ENCODE measurements at regions not wholly inside any gene's neighbourhood (a gene's known extent, or its start where the extent isn't known, plus 50 kb on each side); places are given as distances from the start of the nearest gene placed in this dataset.

DNA sequence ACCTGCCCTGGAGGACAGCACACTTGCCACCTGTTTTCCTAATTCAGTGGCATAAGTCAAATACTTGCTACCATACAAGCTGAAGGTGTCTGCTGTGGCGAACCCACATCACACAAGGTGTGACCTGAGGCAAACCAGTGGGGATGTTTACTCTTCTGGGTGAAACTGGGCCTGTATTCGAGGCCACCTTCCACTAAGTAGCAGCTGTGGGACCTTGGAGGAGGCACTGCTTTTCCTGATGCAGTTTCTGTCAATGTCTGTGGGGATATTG, 927.4 kb downstream of the BRD1 start:
- Histone ChIP-seq H4K91ac (ENCODE audit: low read depth, low read length, poor library complexity) (no peak overlapping the region), H3K27ac (replicated peaks; ENCODE audit: low read length) (no peak overlapping the region), H3K4ac (ENCODE audit: low read length) (no peak overlapping the region), H2BK5ac (ENCODE audit: low read length) (peak overlapping the region; percentile 42), H4K8ac (ENCODE audit: low read depth, low read length) (no peak overlapping the region), H2AFZ (ENCODE audit: low read length) (no peak overlapping the region), H3K9me3 (replicated peaks in 1 of 2; ENCODE audit: control insufficient read depth in 2 of 2, insufficient read depth in 1 of 2, low read depth in 1 of 2, low read length in 2 of 2) (no peaks in the 10 kb centered on the region), H3K4me2 (ENCODE audit: insufficient read depth, low read length, poor library complexity, severe bottlenecking) (no peak overlapping the region), H3K4me1 (ENCODE audit: control insufficient read depth in 2 of 2, insufficient read depth in 1 of 2, low read depth in 1 of 2, low read length in 2 of 2) (no peaks in the 10 kb centered on the region), H3K18ac (ENCODE audit: low read length) (no peak overlapping the region), H3K23ac (ENCODE audit: low read depth, low read length, poor library complexity) (no peak overlapping the region), H2BK12ac (ENCODE audit: low read length) (no peak overlapping the region), H3K79me1 (ENCODE audit: low read depth, low read length) (no peaks in the 10 kb centered on the region), H3K14ac (ENCODE audit: low read length) (no peak overlapping the region), H2BK120ac (ENCODE audit: low read depth, low read length) (no peak overlapping the region), H3K27me3 (ENCODE audit: control insufficient read depth in 3 of 3, insufficient read depth in 3 of 3, low read depth in 1 of 3, low read length in 3 of 3) (no peaks in the 10 kb centered on the region), H2AK5ac (ENCODE audit: low read depth, low read length) (no peak overlapping the region), H3K4me3 (ENCODE audit: low read length in 2 of 2) (no peak overlapping the region), H3K9ac (ENCODE audit: low read depth, low read length, poor library complexity) (no peak overlapping the region), H3K36me3 (replicated peaks in 1 of 2; ENCODE audit: control insufficient read depth in 2 of 2, insufficient read depth in 2 of 2, low read length in 2 of 2) (no peaks in the 10 kb centered on the region), H2BK15ac (ENCODE audit: low read length) (no peak overlapping the region)
- DNase-seq (ENCODE audit: low spot score): no peak
- WGBS, 2 donors (ENCODE audit: extremely low coverage in 2 of 2, insufficient read length in 2 of 2, insufficient replicate concordance in 1 of 2): no CpG with 5 or more reads among the region's 2 CpGs

DNA sequence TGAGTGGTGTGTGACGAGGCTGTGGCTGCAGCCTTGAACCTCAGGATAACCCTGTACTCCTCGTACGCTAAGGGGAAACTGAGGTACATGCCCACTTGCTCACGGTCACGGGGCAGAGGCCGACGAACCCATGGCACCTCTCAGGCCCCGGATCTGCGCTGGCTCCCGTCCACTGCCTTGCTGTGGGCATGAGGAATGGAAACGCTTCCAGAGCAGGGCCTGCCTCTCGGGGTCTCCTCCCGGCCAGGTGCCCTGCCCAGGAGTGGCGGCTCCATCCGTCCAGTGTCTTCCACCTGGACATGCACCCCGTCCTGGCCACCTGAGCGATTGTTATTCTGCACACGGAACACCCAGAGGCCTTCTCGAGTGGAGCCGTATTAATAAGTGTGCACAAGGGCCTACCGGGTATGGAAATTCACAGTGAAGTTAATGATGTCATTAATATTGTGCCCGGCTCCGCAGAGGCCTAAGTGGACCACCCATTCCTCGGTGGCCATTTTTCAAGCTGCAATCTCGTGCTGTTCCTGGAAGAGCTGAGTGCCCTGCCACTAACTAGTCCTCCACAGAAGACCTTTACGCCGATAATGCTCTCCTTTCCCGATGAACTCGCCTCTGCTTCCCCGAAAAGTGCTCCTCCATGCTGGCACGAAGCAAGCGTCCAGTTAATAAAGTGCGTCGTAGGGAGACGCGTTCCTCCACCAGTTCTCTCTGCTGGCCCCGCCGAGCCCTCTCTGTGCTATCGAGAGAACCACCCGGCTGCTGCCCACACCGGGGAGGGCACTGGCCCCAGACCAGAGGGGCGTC, 927.9 kb downstream of the BRD1 start:
- no peak overlapping the region for H2BK15ac ChIP-seq (ENCODE audit: low read length)
- no peak overlapping the region for H3K4ac ChIP-seq (ENCODE audit: low read length)
- no peaks in the 10 kb centered on the region for H3K9me3 ChIP-seq (replicated peaks in 1 of 2; ENCODE audit: control insufficient read depth in 2 of 2, insufficient read depth in 1 of 2, low read depth in 1 of 2, low read length in 2 of 2)
- H3K4me1 ChIP-seq (ENCODE audit: control insufficient read depth in 2 of 2, insufficient read depth in 1 of 2, low read depth in 1 of 2, low read length in 2 of 2): no peaks in the 10 kb centered on the region
- H2BK12ac ChIP-seq (ENCODE audit: low read length): no peak overlapping the region
- peak overlapping the region; percentile 2 for H3K9ac ChIP-seq (ENCODE audit: low read depth, low read length, poor library complexity)
- no peak overlapping the region for H3K14ac ChIP-seq (ENCODE audit: low read length)
- no peak overlapping the region for H2AK5ac ChIP-seq (ENCODE audit: low read depth, low read length)
- no peak for DNase-seq (ENCODE audit: low spot score)
- no peaks in the 10 kb centered on the region for H3K27me3 ChIP-seq (ENCODE audit: control insufficient read depth in 3 of 3, insufficient read depth in 3 of 3, low read depth in 1 of 3, low read length in 3 of 3)
- H3K79me1 ChIP-seq (ENCODE audit: low read depth, low read length): no peaks in the 10 kb centered on the region
- H3K36me3 ChIP-seq (replicated peaks in 1 of 2; ENCODE audit: control insufficient read depth in 2 of 2, insufficient read depth in 2 of 2, low read length in 2 of 2): no peaks in the 10 kb centered on the region
- H3K27ac ChIP-seq (replicated peaks; ENCODE audit: low read length): no peak overlapping the region
- H2BK5ac ChIP-seq (ENCODE audit: low read length): peak overlapping the region; percentile 42
- H3K18ac ChIP-seq (ENCODE audit: low read length): peak overlapping the region; percentile 11
- no peak overlapping the region for H3K4me2 ChIP-seq (ENCODE audit: insufficient read depth, low read length, poor library complexity, severe bottlenecking)
- H2AFZ ChIP-seq (ENCODE audit: low read length): no peak overlapping the region
- no CpG with 5 or more reads among the region's 42 CpGs for WGBS, 2 donors (ENCODE audit: extremely low coverage in 2 of 2, insufficient read length in 2 of 2, insufficient replicate concordance in 1 of 2)
- no peak overlapping the region for H4K91ac ChIP-seq (ENCODE audit: low read depth, low read length, poor library complexity)
- no peak overlapping the region for H2BK120ac ChIP-seq (ENCODE audit: low read depth, low read length)
- H3K23ac ChIP-seq (ENCODE audit: low read depth, low read length, poor library complexity): no peak overlapping the region
- no peak overlapping the region for H3K4me3 ChIP-seq (ENCODE audit: low read length in 2 of 2)
- no peak overlapping the region for H4K8ac ChIP-seq (ENCODE audit: low read depth, low read length)

DNA sequence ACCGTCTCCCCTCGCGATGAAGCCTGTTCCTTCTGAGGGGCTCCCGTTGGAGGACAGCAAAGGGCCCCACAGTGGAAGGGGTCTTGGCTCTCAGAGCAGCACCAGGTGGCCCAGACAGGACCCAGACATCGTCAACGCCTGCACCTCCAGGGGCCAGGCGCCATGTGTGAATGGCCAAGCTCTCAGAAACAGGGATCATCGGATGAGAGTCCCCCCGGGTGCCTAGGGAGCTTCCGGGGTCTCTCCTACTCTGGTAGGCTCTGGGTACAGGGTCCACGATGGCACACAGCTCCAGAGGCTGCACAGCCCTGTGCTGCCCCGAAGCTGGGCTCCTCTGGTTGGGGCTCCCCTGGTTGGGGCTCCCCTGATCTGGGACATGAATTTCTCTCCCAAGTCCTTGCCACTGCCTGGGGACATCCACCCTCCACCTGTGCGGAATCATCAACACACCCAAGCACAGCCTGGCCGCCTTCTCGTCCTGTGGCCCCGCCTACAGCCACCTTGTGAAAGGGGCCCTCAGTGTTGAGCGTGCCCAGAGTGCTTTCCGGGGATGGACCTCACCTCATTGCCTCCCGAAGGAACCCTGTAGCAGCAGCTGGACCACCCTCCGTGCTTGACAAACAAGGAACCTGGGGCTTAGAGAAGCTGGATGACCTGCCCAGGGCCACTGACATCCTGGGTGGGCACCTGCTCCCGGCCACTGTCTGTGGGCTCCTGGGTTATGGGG, 929.0 kb downstream of the BRD1 start:
- no peak overlapping the region for H3K4ac ChIP-seq (ENCODE audit: low read length)
- H3K14ac ChIP-seq (ENCODE audit: low read length): no peak overlapping the region
- DNase-seq (ENCODE audit: low spot score): no peak
- H2BK120ac ChIP-seq (ENCODE audit: low read depth, low read length): no peak overlapping the region
- H2BK15ac ChIP-seq (ENCODE audit: low read length): peak overlapping the region; percentile 9
- H2AK5ac ChIP-seq (ENCODE audit: low read depth, low read length): no peak overlapping the region
- H4K91ac ChIP-seq (ENCODE audit: low read depth, low read length, poor library complexity): no peak overlapping the region
- H4K8ac ChIP-seq (ENCODE audit: low read depth, low read length): no peak overlapping the region
- no peaks in the 10 kb centered on the region for H3K36me3 ChIP-seq (replicated peaks in 1 of 2; ENCODE audit: control insufficient read depth in 2 of 2, insufficient read depth in 2 of 2, low read length in 2 of 2)
- H3K9me3 ChIP-seq (replicated peaks in 1 of 2; ENCODE audit: control insufficient read depth in 2 of 2, insufficient read depth in 1 of 2, low read depth in 1 of 2, low read length in 2 of 2): no peaks in the 10 kb centered on the region
- no peak overlapping the region for H2BK12ac ChIP-seq (ENCODE audit: low read length)
- no peak overlapping the region for H3K4me2 ChIP-seq (ENCODE audit: insufficient read depth, low read length, poor library complexity, severe bottlenecking)
- no peak overlapping the region for H3K18ac ChIP-seq (ENCODE audit: low read length)
- H2AFZ ChIP-seq (ENCODE audit: low read length): no peak overlapping the region
- no peaks in the 10 kb centered on the region for H3K4me1 ChIP-seq (ENCODE audit: control insufficient read depth in 2 of 2, insufficient read depth in 1 of 2, low read depth in 1 of 2, low read length in 2 of 2)
- no peak overlapping the region for H2BK5ac ChIP-seq (ENCODE audit: low read length)
- H3K4me3 ChIP-seq (ENCODE audit: low read length in 2 of 2): no peak overlapping the region
- H3K79me1 ChIP-seq (ENCODE audit: low read depth, low read length): no peaks in the 10 kb centered on the region
- H3K23ac ChIP-seq (ENCODE audit: low read depth, low read length, poor library complexity): no peak overlapping the region
- WGBS, 2 donors (ENCODE audit: extremely low coverage in 2 of 2, insufficient read length in 2 of 2, insufficient replicate concordance in 1 of 2): no CpG with 5 or more reads among the region's 21 CpGs
- no peak overlapping the region for H3K27ac ChIP-seq (replicated peaks; ENCODE audit: low read length)
- H3K27me3 ChIP-seq (ENCODE audit: control insufficient read depth in 3 of 3, insufficient read depth in 3 of 3, low read depth in 1 of 3, low read length in 3 of 3): no peaks in the 10 kb centered on the region
- H3K9ac ChIP-seq (ENCODE audit: low read depth, low read length, poor library complexity): no peak overlapping the region

DNA sequence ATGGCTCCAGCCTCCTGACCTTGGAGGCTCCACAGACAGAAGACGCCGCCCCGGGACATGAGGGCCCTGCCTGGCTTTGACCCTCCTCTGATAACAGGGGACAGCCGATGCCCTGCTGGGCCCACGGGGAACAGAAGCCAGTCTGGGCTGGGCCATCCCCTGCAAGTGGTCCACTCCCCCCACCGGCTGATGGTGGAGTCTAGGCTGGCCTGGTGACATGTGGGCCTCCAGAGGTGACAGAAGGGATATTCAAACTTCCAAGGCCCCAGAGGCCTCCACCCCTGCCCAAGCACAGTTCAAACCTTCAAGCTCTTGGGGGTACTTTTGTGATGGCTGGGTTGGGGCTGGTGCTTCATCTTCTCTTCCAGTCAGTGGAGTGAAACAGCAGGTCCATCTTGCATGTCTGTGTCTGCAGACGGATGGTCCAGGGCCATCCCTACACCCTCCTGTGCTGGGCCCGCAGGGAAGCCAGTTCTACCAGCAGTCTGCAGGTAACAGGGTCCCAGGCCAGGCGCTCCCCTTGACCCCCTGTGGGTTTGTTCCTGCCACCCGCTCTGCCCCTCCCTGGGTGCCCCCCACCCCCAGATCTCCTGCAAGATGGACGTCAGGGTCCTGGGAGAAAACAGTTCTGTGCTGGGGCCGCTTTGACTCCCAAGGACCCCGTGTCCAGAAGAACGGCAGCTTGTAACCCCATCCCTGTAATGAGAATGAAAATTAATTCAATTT, 929.9 kb downstream of the BRD1 start:
- Histone ChIP-seq H2BK120ac (ENCODE audit: low read depth, low read length) (no peak overlapping the region), H3K9me3 (replicated peaks in 1 of 2; ENCODE audit: control insufficient read depth in 2 of 2, insufficient read depth in 1 of 2, low read depth in 1 of 2, low read length in 2 of 2) (no peaks in the 10 kb centered on the region), H2BK15ac (ENCODE audit: low read length) (no peak overlapping the region), H3K23ac (ENCODE audit: low read depth, low read length, poor library complexity) (no peak overlapping the region), H3K4ac (ENCODE audit: low read length) (no peak overlapping the region), H3K9ac (ENCODE audit: low read depth, low read length, poor library complexity) (no peak overlapping the region), H3K4me2 (ENCODE audit: insufficient read depth, low read length, poor library complexity, severe bottlenecking) (no peak overlapping the region), H3K36me3 (replicated peaks in 1 of 2; ENCODE audit: control insufficient read depth in 2 of 2, insufficient read depth in 2 of 2, low read length in 2 of 2) (no peaks in the 10 kb centered on the region), H3K4me3 (ENCODE audit: low read length in 2 of 2) (no peak overlapping the region), H2BK5ac (ENCODE audit: low read length) (no peak overlapping the region), H3K79me1 (ENCODE audit: low read depth, low read length) (no peaks in the 10 kb centered on the region), H3K14ac (ENCODE audit: low read length) (peak overlapping the region; percentile 6), H4K91ac (ENCODE audit: low read depth, low read length, poor library complexity) (no peak overlapping the region), H2AFZ (ENCODE audit: low read length) (no peak overlapping the region), H2AK5ac (ENCODE audit: low read depth, low read length) (peak overlapping the region; percentile 92), H3K27ac (replicated peaks; ENCODE audit: low read length) (no peak overlapping the region), H3K4me1 (ENCODE audit: control insufficient read depth in 2 of 2, insufficient read depth in 1 of 2, low read depth in 1 of 2, low read length in 2 of 2) (no peaks in the 10 kb centered on the region), H3K18ac (ENCODE audit: low read length) (peak overlapping the region; percentile 42), H2BK12ac (ENCODE audit: low read length) (no peak overlapping the region), H4K8ac (ENCODE audit: low read depth, low read length) (no peak overlapping the region), H3K27me3 (ENCODE audit: control insufficient read depth in 3 of 3, insufficient read depth in 3 of 3, low read depth in 1 of 3, low read length in 3 of 3) (no peaks in the 10 kb centered on the region)
- no peak for DNase-seq (ENCODE audit: low spot score)
- no CpG with 5 or more reads among the region's 14 CpGs for WGBS, 2 donors (ENCODE audit: extremely low coverage in 2 of 2, insufficient read length in 2 of 2, insufficient replicate concordance in 1 of 2)
